SK-N-SH (cell line): ENCODE measurements at regions not wholly inside any gene's neighbourhood (a gene's known extent, or its start where the extent isn't known, plus 50 kb on each side); places are given as distances from the start of the nearest gene placed in this dataset.

ENCODE experiments used
- CTCF ChIA-PET: fragments of 300-600, 350-600 bp; formaldehyde crosslinking; extraction: SDS; loops from one replicate; lab custom pipeline; 2021; lab: Yijun Ruan, JAX
- POLR2A ChIA-PET: fragments of 350-600 bp; sonication (Branson Sonifier 250); formaldehyde crosslinking; extraction: SDS; loops from one replicate; lab custom pipeline; 2020; ENCODE audit warnings: antibody characterized with exemption, inconsistent platforms; lab: Yijun Ruan, JAX
- DNase-seq: peaks from one replicate; pipeline ENCODE4 v3.0.0; 2012
- H2AFZ ChIP-seq: fragments of 200-600 bp; sonication (generic); 2 replicates; pipeline ENCODE4 v1.8.1; 2016; ENCODE audit warnings: antibody characterized with exemption, mild to moderate bottlenecking, low read depth
- H3F3A ChIP-seq: fragments of 200-600 bp; sonication (generic); replicated peaks from 2 replicates; pipeline ENCODE3; 2016; ENCODE audit warnings: antibody characterized with exemption, mild to moderate bottlenecking; ENCODE audit not compliant: insufficient read depth
- H3K27ac ChIP-seq, 2 experiments: fragments of 200-500 bp in 1 of 2; fragments of 200-600 bp in 1 of 2; sonication (Bioruptor generic) in 1 of 2; sonication (generic), shearing (Covaris generic) in 1 of 2; 2 replicates each; pipeline versions ENCODE4 v1.5.1 to v1.6.1; 2014 to 2016; ENCODE audit warnings: low read depth in 2 of 2, inconsistent platforms in 1 of 2, low read length in 1 of 2, mild to moderate bottlenecking in 1 of 2, mixed read lengths in 1 of 2
- H3K27me3 ChIP-seq: fragments of 200-600 bp; sonication (generic), shearing (Covaris generic); 2 replicates; pipeline ENCODE4 v1.6.1; 2016; ENCODE audit warnings: mixed run types; ENCODE audit not compliant: insufficient read depth
- H3K36me3 ChIP-seq, 2 experiments: fragments of 200-500 bp in 1 of 2; fragments of 200-600 bp in 1 of 2; sonication (Bioruptor generic) in 1 of 2; sonication (generic) in 1 of 2; replicated peaks in 1 of 2; 2 replicates each; pipeline versions ENCODE3 to v1.5.1; 2014 to 2016; ENCODE audit warnings: low read length in 1 of 2, mild to moderate bottlenecking in 1 of 2; ENCODE audit not compliant: insufficient read depth in 2 of 2, control insufficient read depth in 1 of 2
- H3K4me1 ChIP-seq, 2 experiments: fragments of 200-500 bp in 1 of 2; fragments of 200-600 bp in 1 of 2; sonication (Bioruptor generic) in 1 of 2; sonication (generic), shearing (Covaris generic) in 1 of 2; 2 replicates each; pipeline versions ENCODE4 v1.5.1 to v1.6.1; 2014 to 2016; ENCODE audit warnings: low read depth in 1 of 2, low read length in 1 of 2, mixed run types in 1 of 2; ENCODE audit not compliant: insufficient read depth in 2 of 2, control insufficient read depth in 1 of 2
- H3K4me2 ChIP-seq: fragments of 200-600 bp; sonication (generic), shearing (Covaris generic); 2 replicates; pipeline ENCODE4 v1.6.1; 2017; ENCODE audit warnings: mixed run types
- H3K4me3 ChIP-seq, 2 experiments: fragments of 200-500 bp in 1 of 2; fragments of 200-600 bp in 1 of 2; sonication (Bioruptor generic) in 1 of 2; sonication (generic), shearing (Covaris generic) in 1 of 2; 2 replicates each; pipeline versions ENCODE4 v1.5.1 to v1.8.1; 2014 to 2016; ENCODE audit warnings: low read depth in 2 of 2, inconsistent platforms in 1 of 2, low read length in 1 of 2, mild to moderate bottlenecking in 1 of 2, mixed read lengths in 1 of 2, moderate library complexity in 1 of 2
- H3K79me2 ChIP-seq: fragments of 200-600 bp; sonication (generic); 2 replicates; pipeline ENCODE4 v1.8.1; 2017; ENCODE audit warnings: mild to moderate bottlenecking; ENCODE audit not compliant: insufficient read depth
- H3K9ac ChIP-seq: fragments of 200-600 bp; sonication (generic); 2 replicates; pipeline ENCODE4 v1.6.1; 2017; ENCODE audit warnings: mixed run types
- H3K9me2 ChIP-seq: fragments of 200-600 bp; sonication (generic); 2 replicates; pipeline ENCODE4 v1.6.1; 2017; ENCODE audit warnings: mixed run types
- H3K9me3 ChIP-seq: fragments of 200-600 bp; sonication (generic); 2 replicates; pipeline ENCODE4 v1.6.1; 2017; ENCODE audit warnings: mixed run types, mild to moderate bottlenecking, moderate library complexity
- H4K20me1 ChIP-seq: fragments of 200-600 bp; sonication (generic); 2 replicates; pipeline ENCODE4 v1.6.1; 2017; ENCODE audit warnings: mild to moderate bottlenecking, mixed run types; ENCODE audit not compliant: insufficient read depth
- CHD2 ChIP-seq: fragments of 150-350 bp; IDR thresholded peaks from 2 replicates; pipeline ENCODE4 v1.6.1; 2018; ENCODE audit warnings: low read length; ENCODE audit not compliant: partially characterized antibody
- ELF1 ChIP-seq: IDR thresholded peaks from 2 replicates; pipeline ENCODE4 v1.4.0; 2012
- EP300 ChIP-seq, 2 experiments: IDR thresholded peaks; 2 replicates each; pipeline versions ENCODE4 v1.4.0 to v1.6.1; 2012; ENCODE audit warnings: borderline replicate concordance in 1 of 2, low read depth in 1 of 2, low read length in 1 of 2
- EZH2phosphoT487 ChIP-seq: fragments of 200-600 bp; sonication (generic); IDR thresholded peaks from 2 replicates; pipeline ENCODE4 v1.6.1; 2017; ENCODE audit warnings: low read depth, mixed run types, mild to moderate bottlenecking, antibody characterized with exemption, moderate library complexity, borderline replicate concordance
- FOXJ3 ChIP-seq: sonication (generic); formaldehyde crosslinking; IDR thresholded peaks from 2 replicates; pipeline ENCODE4 v1.5.1; 2020; ENCODE audit warnings: mild to moderate bottlenecking, missing genetic modification reagents
- GABPA ChIP-seq: IDR thresholded peaks from 2 replicates; pipeline ENCODE4 v1.4.0; 2012; ENCODE audit warnings: low read depth, mild to moderate bottlenecking
- GATA2 ChIP-seq: sonication (generic); formaldehyde crosslinking; IDR thresholded peaks from 2 replicates; pipeline ENCODE4 v1.5.0; 2020; ENCODE audit warnings: mild to moderate bottlenecking, missing genetic modification reagents
- MXI1 ChIP-seq: IDR thresholded peaks from 2 replicates; pipeline ENCODE4 v1.6.1; 2012; ENCODE audit warnings: mild to moderate bottlenecking, low read depth, low read length, improper control_type of control experiment
- NRF1 ChIP-seq: IDR thresholded peaks from 2 replicates; pipeline ENCODE4 v1.6.1; 2012; ENCODE audit warnings: low read depth, mild to moderate bottlenecking, low read length
- POLR2AphosphoS5 ChIP-seq: IDR thresholded peaks from 2 replicates; pipeline ENCODE4 v1.6.1; 2012; ENCODE audit warnings: low read depth, low read length
- RAD21 ChIP-seq: IDR thresholded peaks from 2 replicates; pipeline ENCODE4 v1.6.1; 2012; ENCODE audit warnings: mild to moderate bottlenecking, low read length
- RCOR1 ChIP-seq: fragments of 150-350 bp; IDR thresholded peaks from 2 replicates; pipeline ENCODE4 v1.6.1; 2017; ENCODE audit warnings: antibody characterized with exemption, low read length
- RFX5 ChIP-seq: IDR thresholded peaks from 2 replicates; pipeline ENCODE4 v1.6.1; 2012; ENCODE audit warnings: mild to moderate bottlenecking, improper control_type of control experiment, low read length
- SIN3A ChIP-seq: IDR thresholded peaks from 2 replicates; pipeline ENCODE4 v1.6.1; 2012; ENCODE audit warnings: low read depth, mild to moderate bottlenecking, low read length, moderate library complexity, borderline replicate concordance
- SMC3 ChIP-seq: IDR thresholded peaks from 2 replicates; pipeline ENCODE4 v1.6.1; 2012; ENCODE audit warnings: low read depth, low read length, improper control_type of control experiment
- USF2 ChIP-seq: fragments of 150-350 bp; IDR thresholded peaks from 2 replicates; pipeline ENCODE4 v1.6.1; 2017; ENCODE audit warnings: antibody characterized with exemption, low read length, low read depth, borderline replicate concordance
- WGBS: methylation state at CpG from one replicate; pipeline ENCODE4 v1.1.6; 2017; ENCODE audit warnings: low lambda C conversion rate; 5-methylcytosine and 5-hydroxymethylcytosine counted together
- TF ChIP-seq, protein P1 (sequence below): fragments of 150-350 bp; IDR thresholded peaks from 2 replicates; pipeline ENCODE4 v1.6.1; 2016; ENCODE audit warnings: mild to moderate bottlenecking, low read depth, low read length
- TF ChIP-seq, protein P2 (sequence below): IDR thresholded peaks from 2 replicates; pipeline ENCODE4 v1.4.0; 2012; ENCODE audit warnings: low read depth, borderline replicate concordance
- TF ChIP-seq, protein P3 (sequence below): IDR thresholded peaks from 2 replicates; pipeline ENCODE4 v1.4.0; 2012; ENCODE audit warnings: low read depth, borderline replicate concordance

- TF ChIP-seq, protein P1, sequence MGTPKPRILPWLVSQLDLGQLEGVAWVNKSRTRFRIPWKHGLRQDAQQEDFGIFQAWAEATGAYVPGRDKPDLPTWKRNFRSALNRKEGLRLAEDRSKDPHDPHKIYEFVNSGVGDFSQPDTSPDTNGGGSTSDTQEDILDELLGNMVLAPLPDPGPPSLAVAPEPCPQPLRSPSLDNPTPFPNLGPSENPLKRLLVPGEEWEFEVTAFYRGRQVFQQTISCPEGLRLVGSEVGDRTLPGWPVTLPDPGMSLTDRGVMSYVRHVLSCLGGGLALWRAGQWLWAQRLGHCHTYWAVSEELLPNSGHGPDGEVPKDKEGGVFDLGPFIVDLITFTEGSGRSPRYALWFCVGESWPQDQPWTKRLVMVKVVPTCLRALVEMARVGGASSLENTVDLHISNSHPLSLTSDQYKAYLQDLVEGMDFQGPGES: no peak
Observed at GRCh38 chr4:129974730-129975129, 878.8 kb downstream of the C4orf33 start (continued).

GRCh38 chr4:129978315-129978714 lies 882.4 kb downstream of the C4orf33 start:
- 7% methylated on average over 4 of the region's 4 CpGs for WGBS
- Histone ChIP-seq H3K27ac (no peak overlapping the region), H3F3A (no peaks in the 10 kb centered on the region), H3K4me3 (no peak overlapping the region), H4K20me1 (no peaks in the 10 kb centered on the region), H3K79me2 (no peaks in the 10 kb centered on the region)
- CTCF ChIA-PET: no interaction called here
- no peak for TF ChIP-seq RCOR1
- TF ChIP-seq CHD2: no peak
- no peak for TF ChIP-seq MXI1
- no peak for TF ChIP-seq EZH2phosphoT487
- TF ChIP-seq NRF1: no peak
- no peak for TF ChIP-seq POLR2AphosphoS5
- TF ChIP-seq, protein P1: no peak
- no peak for TF ChIP-seq EP300 (IDR thresholded peaks at IDR 0.05; ENCODE audit: borderline replicate concordance in 1 of 2, low read depth in 1 of 2, low read length in 1 of 2)
- TF ChIP-seq FOXJ3 (CRISPR knock-in tag): no peak
- TF ChIP-seq SMC3: no peak
- TF ChIP-seq, all 33 proteins: peak for 0
- DNase-seq: no peak
- no peak overlapping the region for H3K9ac ChIP-seq
- no peak overlapping the region for H2AFZ ChIP-seq
- no peaks in the 10 kb centered on the region for H3K9me2 ChIP-seq
- no peak overlapping the region for H3K4me2 ChIP-seq
- no peaks in the 10 kb centered on the region for H3K36me3 ChIP-seq
- no peaks in the 10 kb centered on the region for H3K4me1 ChIP-seq
- H3K27me3 ChIP-seq: no peaks in the 10 kb centered on the region
- H3K9me3 ChIP-seq: no peaks in the 10 kb centered on the region
- POLR2A ChIA-PET: no interaction called here

GRCh38 chr4:129988957-129989356 lies 893.0 kb downstream of the C4orf33 start:
- Histone ChIP-seq H4K20me1 (no peaks in the 10 kb centered on the region), H3K4me2 (no peak overlapping the region), H3K9me3 (no peaks in the 10 kb centered on the region), H3K9me2 (no peaks in the 10 kb centered on the region), H3K36me3 (no peaks in the 10 kb centered on the region), H3K9ac (no peak overlapping the region), H3K27me3 (no peaks in the 10 kb centered on the region), H3K4me3 (no peak overlapping the region), H3K4me1 (no peaks in the 10 kb centered on the region), H3F3A (no peaks in the 10 kb centered on the region), H3K79me2 (no peaks in the 10 kb centered on the region), H2AFZ (no peak overlapping the region), H3K27ac (no peak overlapping the region)
- CTCF ChIA-PET: no interaction called here
- POLR2A ChIA-PET: no interaction called here
- TF ChIP-seq, protein P2, sequence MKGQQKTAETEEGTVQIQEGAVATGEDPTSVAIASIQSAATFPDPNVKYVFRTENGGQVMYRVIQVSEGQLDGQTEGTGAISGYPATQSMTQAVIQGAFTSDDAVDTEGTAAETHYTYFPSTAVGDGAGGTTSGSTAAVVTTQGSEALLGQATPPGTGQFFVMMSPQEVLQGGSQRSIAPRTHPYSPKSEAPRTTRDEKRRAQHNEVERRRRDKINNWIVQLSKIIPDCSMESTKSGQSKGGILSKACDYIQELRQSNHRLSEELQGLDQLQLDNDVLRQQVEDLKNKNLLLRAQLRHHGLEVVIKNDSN: no peak
- no peak for TF ChIP-seq USF2
- TF ChIP-seq ELF1: no peak
- no peak for TF ChIP-seq FOXJ3 (CRISPR knock-in tag)
- no peak for TF ChIP-seq GATA2 (CRISPR knock-in tag)
- no peak for TF ChIP-seq SIN3A
- TF ChIP-seq RAD21: no peak
- TF ChIP-seq NRF1: no peak
- TF ChIP-seq, protein P3, sequence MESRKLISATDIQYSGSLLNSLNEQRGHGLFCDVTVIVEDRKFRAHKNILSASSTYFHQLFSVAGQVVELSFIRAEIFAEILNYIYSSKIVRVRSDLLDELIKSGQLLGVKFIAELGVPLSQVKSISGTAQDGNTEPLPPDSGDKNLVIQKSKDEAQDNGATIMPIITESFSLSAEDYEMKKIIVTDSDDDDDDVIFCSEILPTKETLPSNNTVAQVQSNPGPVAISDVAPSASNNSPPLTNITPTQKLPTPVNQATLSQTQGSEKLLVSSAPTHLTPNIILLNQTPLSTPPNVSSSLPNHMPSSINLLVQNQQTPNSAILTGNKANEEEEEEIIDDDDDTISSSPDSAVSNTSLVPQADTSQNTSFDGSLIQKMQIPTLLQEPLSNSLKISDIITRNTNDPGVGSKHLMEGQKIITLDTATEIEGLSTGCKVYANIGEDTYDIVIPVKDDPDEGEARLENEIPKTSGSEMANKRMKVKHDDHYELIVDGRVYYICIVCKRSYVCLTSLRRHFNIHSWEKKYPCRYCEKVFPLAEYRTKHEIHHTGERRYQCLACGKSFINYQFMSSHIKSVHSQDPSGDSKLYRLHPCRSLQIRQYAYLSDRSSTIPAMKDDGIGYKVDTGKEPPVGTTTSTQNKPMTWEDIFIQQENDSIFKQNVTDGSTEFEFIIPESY: no peak
- no peak for TF ChIP-seq GABPA
- TF ChIP-seq SMC3: no peak
- no peak for TF ChIP-seq RFX5
- TF ChIP-seq, all 33 proteins: peak for 0
- DNase-seq: no peak
